HG03439 (cell line): ENCODE measurements at regions not wholly inside any gene's neighbourhood (a gene's known extent, or its start where the extent isn't known, plus 50 kb on each side); places are given as distances from the start of the nearest gene placed in this dataset.
"Not testable (repeated sequence)": the region's sequence is repeated elsewhere in the genome, so short reads cannot be mapped to it uniquely, and the experiment has no call there.

Source experiments
- ATAC-seq: cut with Tn5 transposase; IDR thresholded peaks from one replicate; pipeline ENCODE4 v1.9.1; 2021; ENCODE audit warnings: mild to moderate bottlenecking, moderate library complexity; ENCODE audit not compliant: unreplicated experiment

GRCh38 chr6:74070711-74071110 is 374.7 kb downstream of the CD109 start:
- no peak for ATAC-seq

- no peak for ATAC-seq
Observed at GRCh38 chr6:74070091-74070490, 374.1 kb downstream of the CD109 start.

GRCh38 chr6:74069089-74069581 is 373.1 kb downstream of the CD109 start:
- ATAC-seq = no peak

- no peak for ATAC-seq
Observed at GRCh38 chr6:74066168-74066871, 370.3 kb downstream of the CD109 start.

GRCh38 chr6:74065705-74066104 is 369.7 kb downstream of the CD109 start:
- ATAC-seq = no peak

GRCh38 chr6:74063391-74063790 is 367.4 kb downstream of the CD109 start:
- ATAC-seq = no peak

- ATAC-seq = no peak
Observed at GRCh38 chr6:74061201-74061600, 365.2 kb downstream of the CD109 start.

GRCh38 chr6:74060354-74060753 is 364.4 kb downstream of the CD109 start:
- no peak for ATAC-seq

- no peak for ATAC-seq
Observed at GRCh38 chr6:74058606-74059005, 362.6 kb downstream of the CD109 start.

GRCh38 chr6:74057326-74057725 is 361.3 kb downstream of the CD109 start:
- ATAC-seq = no peak

- no peak for ATAC-seq
Observed at GRCh38 chr6:74054190-74054589, 358.2 kb downstream of the CD109 start.

GRCh38 chr6:74050921-74051320 is 354.9 kb downstream of the CD109 start:
- ATAC-seq = no peak

- ATAC-seq = no peak
Observed at GRCh38 chr6:74048387-74048786, 352.4 kb downstream of the CD109 start.

GRCh38 chr6:74044417-74045096 is 348.6 kb downstream of the CD109 start:
- no peak for ATAC-seq

GRCh38 chr6:74041420-74041819 is 345.4 kb downstream of the CD109 start:
- no peak for ATAC-seq

- no peak for ATAC-seq
Observed at GRCh38 chr6:74018825-74019224, 322.8 kb downstream of the CD109 start.

GRCh38 chr6:74015427-74015826 is 319.4 kb downstream of the CD109 start:
- no peak for ATAC-seq

GRCh38 chr6:74000666-74001490 is 304.9 kb downstream of the CD109 start:
- ATAC-seq = no peak

- ATAC-seq = not testable (repeated sequence)
Observed at GRCh38 chr6:73990609-73991238, 294.7 kb downstream of the CD109 start.

- no peak for ATAC-seq
Observed at GRCh38 chr6:73989428-73989827, 293.4 kb downstream of the CD109 start.

- ATAC-seq = no peak
Observed at GRCh38 chr6:73985891-73986290, 289.9 kb downstream of the CD109 start.
